ENCODE measurements at regions not wholly inside any gene's neighbourhood (a gene's known extent, or its start where the extent isn't known, plus 50 kb on each side); places are given as distances from the start of the nearest gene placed in this dataset.

GRCh38 chr2:122822319-122822718 is 1066.9 kb downstream of the TSN start:
- no peak overlapping the region for H3K27ac ChIP-seq (ENCODE audit: low read length)
- no peaks in the 10 kb centered on the region for H3K36me3 ChIP-seq (ENCODE audit: control insufficient read depth, insufficient read depth, low read length)
- intact Hi-C loops (cut with micrococcal nuclease): no loop called here
- no peaks in the 10 kb centered on the region for H3K4me1 Mint-ChIP-seq
- no peaks in the 10 kb centered on the region for H3K27me3 ChIP-seq (ENCODE audit: control insufficient read depth, insufficient read depth, low read length)
- H3K9me3 Mint-ChIP-seq: peaks cover 8 to 20% of the 10 kb centered on the region in 2 donors
- H3K9me3 ChIP-seq (ENCODE audit: control insufficient read depth, insufficient read depth, low read length): no peaks in the 10 kb centered on the region
- no peaks in the 10 kb centered on the region for H3K4me1 ChIP-seq (ENCODE audit: control insufficient read depth, insufficient read depth, low read length)
- no peak overlapping the region for H3K4me3 Mint-ChIP-seq
- H3K4me3 ChIP-seq (ENCODE audit: low read length): no peak overlapping the region
- no peak for TF ChIP-seq CTCF (IDR thresholded peaks at IDR 0.05)
- 88% methylated on average over 5 of the region's 5 CpGs for WGBS (ENCODE audit: insufficient coverage)
- ATAC-seq (no peak), DNase-seq (no peak)
- H3K27me3 Mint-ChIP-seq (ENCODE audit: low read depth in 2 of 2): no peaks in the 10 kb centered on the region
- no peaks in the 10 kb centered on the region for H3K36me3 Mint-ChIP-seq
- no peak overlapping the region for H3K27ac Mint-ChIP-seq

GRCh38 chr2:122830157-122830556 is 1074.7 kb downstream of the TSN start:
- no peaks in the 10 kb centered on the region for H3K9me3 ChIP-seq (ENCODE audit: control insufficient read depth, insufficient read depth, low read length)
- WGBS (ENCODE audit: insufficient coverage): 87% methylated on average over 4 of the region's 4 CpGs
- H3K4me1 Mint-ChIP-seq: no peaks in the 10 kb centered on the region
- H3K36me3 Mint-ChIP-seq: peaks cover 9% of the 10 kb centered on the region
- intact Hi-C loops (cut with micrococcal nuclease): no loop called here
- no peaks in the 10 kb centered on the region for H3K36me3 ChIP-seq (ENCODE audit: control insufficient read depth, insufficient read depth, low read length)
- no peak for ATAC-seq
- H3K4me3 Mint-ChIP-seq: no peak overlapping the region
- no peaks in the 10 kb centered on the region for H3K27me3 ChIP-seq (ENCODE audit: control insufficient read depth, insufficient read depth, low read length)
- no peak for DNase-seq
- peaks cover 7 to 11% of the 10 kb centered on the region in 2 donors for H3K9me3 Mint-ChIP-seq
- H3K4me1 ChIP-seq (ENCODE audit: control insufficient read depth, insufficient read depth, low read length): no peaks in the 10 kb centered on the region
- no peak overlapping the region for H3K4me3 ChIP-seq (ENCODE audit: low read length)
- H3K27ac Mint-ChIP-seq: no peak overlapping the region
- no peaks in the 10 kb centered on the region for H3K27me3 Mint-ChIP-seq (ENCODE audit: low read depth in 2 of 2)
- no peak overlapping the region for H3K27ac ChIP-seq (ENCODE audit: low read length)
- TF ChIP-seq CTCF (IDR thresholded peaks at IDR 0.05): no peak

- TF ChIP-seq CTCF (IDR thresholded peaks at IDR 0.05): no peak
- Mint-ChIP-seq H3K36me3 (peaks cover 9% of the 10 kb centered on the region), H3K4me1 (no peaks in the 10 kb centered on the region), H3K27me3 (ENCODE audit: low read depth in 2 of 2) (no peaks in the 10 kb centered on the region), H3K9me3 (peaks cover 10 to 11% of the 10 kb centered on the region in 2 donors), H3K4me3 (no peak overlapping the region), H3K27ac (no peak overlapping the region)
- no peak overlapping the region for H3K27ac ChIP-seq (ENCODE audit: low read length)
- H3K36me3 ChIP-seq (ENCODE audit: control insufficient read depth, insufficient read depth, low read length): no peaks in the 10 kb centered on the region
- H3K4me3 ChIP-seq (ENCODE audit: low read length): no peak overlapping the region
- no peak for ATAC-seq
- H3K4me1 ChIP-seq (ENCODE audit: control insufficient read depth, insufficient read depth, low read length): no peaks in the 10 kb centered on the region
- 90% methylated on average over 2 of the region's 2 CpGs for WGBS (ENCODE audit: insufficient coverage)
- DNase-seq: no peak
- H3K9me3 ChIP-seq (ENCODE audit: control insufficient read depth, insufficient read depth, low read length): no peaks in the 10 kb centered on the region
- intact Hi-C loops (cut with micrococcal nuclease): no loop called here
- no peaks in the 10 kb centered on the region for H3K27me3 ChIP-seq (ENCODE audit: control insufficient read depth, insufficient read depth, low read length)
These were observed 1076.2 kb downstream of the TSN start for GRCh38 chr2:122831649-122832048.

- ATAC-seq (no peak), DNase-seq (no peak)
- H3K27me3 ChIP-seq (ENCODE audit: control insufficient read depth, insufficient read depth, low read length): no peaks in the 10 kb centered on the region
- no peak overlapping the region for H3K27ac ChIP-seq (ENCODE audit: low read length)
- intact Hi-C loops (cut with micrococcal nuclease): no loop called here
- Mint-ChIP-seq H3K9me3 (peaks cover 0 to 7% of the 10 kb centered on the region in 2 donors), H3K27ac (no peak overlapping the region), H3K36me3 (no peaks in the 10 kb centered on the region), H3K4me1 (no peaks in the 10 kb centered on the region), H3K27me3 (ENCODE audit: low read depth in 2 of 2) (no peaks in the 10 kb centered on the region), H3K4me3 (no peak overlapping the region)
- H3K4me3 ChIP-seq (ENCODE audit: low read length): no peak overlapping the region
- H3K4me1 ChIP-seq (ENCODE audit: control insufficient read depth, insufficient read depth, low read length): no peaks in the 10 kb centered on the region
- peaks cover 4% of the 10 kb centered on the region for H3K9me3 ChIP-seq (ENCODE audit: control insufficient read depth, insufficient read depth, low read length)
- WGBS (ENCODE audit: insufficient coverage): 92% methylated on average over 3 of the region's 3 CpGs
- TF ChIP-seq CTCF (IDR thresholded peaks at IDR 0.05): no peak
- no peaks in the 10 kb centered on the region for H3K36me3 ChIP-seq (ENCODE audit: control insufficient read depth, insufficient read depth, low read length)
These were observed 1088.1 kb downstream of the TSN start for GRCh38 chr2:122843503-122843902.

Data from natural killer cell (primary cell).